Vagina (tissue), 2 donors: ENCODE measurements at regions not wholly inside any gene's neighbourhood (a gene's known extent, or its start where the extent isn't known, plus 50 kb on each side); places are given as distances from the start of the nearest gene placed in this dataset.

ENCODE experiments used
- DNase-seq, 2 donors: peaks; one replicate each; pipeline ENCODE4 v3.0.0-alpha.2; 2017; ENCODE audit errors: extremely low spot score in 2 of 2
- H3K27ac ChIP-seq: fragments of 200-600 bp; sonication (generic); one replicate; pipeline ENCODE4 v1.5.1; 2019
- H3K27me3 ChIP-seq: fragments of 200-600 bp; sonication (generic); one replicate; pipeline ENCODE4 v1.5.1; 2019
- H3K36me3 ChIP-seq, 2 donors: fragments of 200-600 bp; sonication (generic); one replicate each; pipeline ENCODE4 v1.5.1; 2017 to 2019
- H3K4me1 ChIP-seq: fragments of 200-600 bp; sonication (generic); one replicate; pipeline ENCODE4 v1.5.1; 2019
- H3K4me3 ChIP-seq, 2 donors: fragments of 200-600 bp; sonication (generic); 1 replicate in 1 of 2; 2 replicates in 1 of 2; pipeline ENCODE4 v1.5.1; 2016 to 2019
- H3K9me3 ChIP-seq: fragments of 200-600 bp; sonication (generic); one replicate; pipeline ENCODE4 v1.5.1; 2019
- CTCF ChIP-seq, 3 experiments: fragments of 450-650 bp in 2 of 3; fragments of 200-600 bp in 1 of 3; sonication (generic) in 1 of 3; IDR thresholded peaks; one replicate each; pipeline ENCODE4 v1.5.1; 2017 to 2019; ENCODE audit warnings: antibody characterized with exemption in 3 of 3, mild to moderate bottlenecking in 2 of 3, moderate library complexity in 2 of 3
- POLR2A ChIP-seq, 2 donors: fragments of 450-650 bp; IDR thresholded peaks; one replicate each; pipeline ENCODE4 v1.6.1; 2017; ENCODE audit warnings: antibody characterized with exemption in 2 of 2, mild to moderate bottlenecking in 2 of 2, moderate library complexity in 2 of 2
- POLR2AphosphoS5 ChIP-seq, 2 donors: sonication (generic); formaldehyde crosslinking; IDR thresholded peaks; one replicate each; pipeline ENCODE4 v1.9.0; 2017; ENCODE audit warnings: antibody characterized with exemption in 2 of 2, mild to moderate bottlenecking in 2 of 2, low read depth in 1 of 2; ENCODE audit not compliant: insufficient read depth in 1 of 2
- intact Hi-C: fragments of 100-400 bp; cut with DNase I; formaldehyde crosslinking; loops from one replicate; pipeline ENCODE4 v1.15.1; 2023

- TF ChIP-seq POLR2AphosphoS5 (IDR thresholded peaks at IDR 0.05; ENCODE audit: insufficient read depth in 1 of 2, low read depth in 1 of 2), result no peak
- no peak for TF ChIP-seq POLR2A (IDR thresholded peaks at IDR 0.05)
- no peak for TF ChIP-seq CTCF (IDR thresholded peaks at IDR 0.05)
- H3K4me1 ChIP-seq, result no peaks in the 10 kb centered on the region
- no peak overlapping the region for H3K27ac ChIP-seq
- H3K4me3 ChIP-seq, result no peak overlapping the region
- H3K36me3 ChIP-seq, result no peaks in the 10 kb centered on the region
- H3K27me3 ChIP-seq, result no peaks in the 10 kb centered on the region
- DNase-seq, result no peak
- H3K9me3 ChIP-seq, result no peaks in the 10 kb centered on the region
- intact Hi-C loops, result no loop called here
These were observed 371.9 kb upstream of the TNP1 start for GRCh38 chr2:217231724-217232123.

GRCh38 chr2:217231212-217231611, 371.3 kb upstream of the TNP1 start:
- Histone ChIP-seq H3K4me1 (no peaks in the 10 kb centered on the region), H3K27me3 (no peaks in the 10 kb centered on the region), H3K9me3 (no peaks in the 10 kb centered on the region), H3K4me3 (no peak overlapping the region), H3K27ac (no peak overlapping the region), H3K36me3 (no peaks in the 10 kb centered on the region)
- TF ChIP-seq CTCF (IDR thresholded peaks at IDR 0.05) (no peak), POLR2AphosphoS5 (IDR thresholded peaks at IDR 0.05; ENCODE audit: insufficient read depth in 1 of 2, low read depth in 1 of 2) (no peak), POLR2A (IDR thresholded peaks at IDR 0.05) (no peak)
- intact Hi-C loops, result no loop called here
- no peak for DNase-seq

GRCh38 chr2:217228732-217229131, 368.9 kb upstream of the TNP1 start:
- Histone ChIP-seq H3K4me1 (no peaks in the 10 kb centered on the region), H3K36me3 (no peaks in the 10 kb centered on the region), H3K4me3 (no peak overlapping the region), H3K9me3 (no peaks in the 10 kb centered on the region), H3K27ac (no peak overlapping the region), H3K27me3 (no peaks in the 10 kb centered on the region)
- intact Hi-C loops, result loop anchor here (10.0 kb wide), 1 partner anchor 444 kb away; no protein-coding TSS in a partner anchor
- TF ChIP-seq CTCF (IDR thresholded peaks at IDR 0.05) (no peak), POLR2AphosphoS5 (IDR thresholded peaks at IDR 0.05; ENCODE audit: insufficient read depth in 1 of 2, low read depth in 1 of 2) (no peak), POLR2A (IDR thresholded peaks at IDR 0.05) (no peak)
- no peak for DNase-seq

GRCh38 chr2:217227794-217228193, 367.9 kb upstream of the TNP1 start:
- Histone ChIP-seq H3K27me3 (no peaks in the 10 kb centered on the region), H3K4me1 (no peaks in the 10 kb centered on the region), H3K27ac (no peak overlapping the region), H3K4me3 (no peak overlapping the region), H3K36me3 (no peaks in the 10 kb centered on the region), H3K9me3 (no peaks in the 10 kb centered on the region)
- TF ChIP-seq CTCF (IDR thresholded peaks at IDR 0.05) (no peak), POLR2A (IDR thresholded peaks at IDR 0.05) (no peak), POLR2AphosphoS5 (IDR thresholded peaks at IDR 0.05; ENCODE audit: insufficient read depth in 1 of 2, low read depth in 1 of 2) (no peak)
- no peak for DNase-seq
- intact Hi-C loops, result loop anchor here (10.0 kb wide), 1 partner anchor 443 kb away; no protein-coding TSS in a partner anchor

- DNase-seq, result no peak
- Histone ChIP-seq H3K9me3 (no peaks in the 10 kb centered on the region), H3K4me3 (no peak overlapping the region), H3K4me1 (peaks cover under 1% of the 10 kb centered on the region), H3K36me3 (no peaks in the 10 kb centered on the region), H3K27me3 (no peaks in the 10 kb centered on the region), H3K27ac (no peak overlapping the region)
- TF ChIP-seq CTCF (IDR thresholded peaks at IDR 0.05) (no peak), POLR2A (IDR thresholded peaks at IDR 0.05) (no peak), POLR2AphosphoS5 (IDR thresholded peaks at IDR 0.05; ENCODE audit: insufficient read depth in 1 of 2, low read depth in 1 of 2) (no peak)
- intact Hi-C loops, result loop anchor here (10.0 kb wide), 1 partner anchor 441 kb away; no protein-coding TSS in a partner anchor
These were observed 365.7 kb upstream of the TNP1 start for GRCh38 chr2:217225596-217225995.
